ENCODE measurements at regions not wholly inside any gene's neighbourhood (a gene's known extent, or its start where the extent isn't known, plus 50 kb on each side); places are given as distances from the start of the nearest gene placed in this dataset.

DNA sequence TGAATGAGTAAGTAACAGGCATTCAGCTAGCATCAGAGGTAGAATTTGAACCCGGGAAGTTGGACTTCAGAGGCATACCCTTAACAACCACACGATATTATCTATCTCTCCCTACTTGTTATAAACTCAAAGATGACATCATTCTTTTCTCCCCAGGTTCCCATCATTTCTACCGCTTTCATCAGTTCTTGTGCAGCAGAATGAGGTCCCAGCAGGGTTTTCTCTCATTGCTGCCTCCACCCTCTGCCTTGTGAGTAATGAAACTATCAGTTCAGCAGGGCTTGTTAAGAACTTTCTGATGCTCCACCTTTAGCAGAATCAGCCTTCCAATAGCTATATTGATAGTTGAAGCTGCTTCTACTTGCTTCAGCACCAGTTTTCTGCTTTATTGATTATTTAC lies 487.5 kb upstream of the KCNMB2 start:
- Mint-ChIP-seq H3K36me3 (ENCODE audit: low read depth) (no peaks in the 10 kb centered on the region), H3K4me3 (no peak overlapping the region), H3K27ac (no peak overlapping the region), H3K27me3 (ENCODE audit: low read depth) (no peaks in the 10 kb centered on the region), H3K4me1 (peaks cover 2% of the 10 kb centered on the region), H3K9me3 (no peaks in the 10 kb centered on the region)
- TF ChIP-seq, protein P1, sequence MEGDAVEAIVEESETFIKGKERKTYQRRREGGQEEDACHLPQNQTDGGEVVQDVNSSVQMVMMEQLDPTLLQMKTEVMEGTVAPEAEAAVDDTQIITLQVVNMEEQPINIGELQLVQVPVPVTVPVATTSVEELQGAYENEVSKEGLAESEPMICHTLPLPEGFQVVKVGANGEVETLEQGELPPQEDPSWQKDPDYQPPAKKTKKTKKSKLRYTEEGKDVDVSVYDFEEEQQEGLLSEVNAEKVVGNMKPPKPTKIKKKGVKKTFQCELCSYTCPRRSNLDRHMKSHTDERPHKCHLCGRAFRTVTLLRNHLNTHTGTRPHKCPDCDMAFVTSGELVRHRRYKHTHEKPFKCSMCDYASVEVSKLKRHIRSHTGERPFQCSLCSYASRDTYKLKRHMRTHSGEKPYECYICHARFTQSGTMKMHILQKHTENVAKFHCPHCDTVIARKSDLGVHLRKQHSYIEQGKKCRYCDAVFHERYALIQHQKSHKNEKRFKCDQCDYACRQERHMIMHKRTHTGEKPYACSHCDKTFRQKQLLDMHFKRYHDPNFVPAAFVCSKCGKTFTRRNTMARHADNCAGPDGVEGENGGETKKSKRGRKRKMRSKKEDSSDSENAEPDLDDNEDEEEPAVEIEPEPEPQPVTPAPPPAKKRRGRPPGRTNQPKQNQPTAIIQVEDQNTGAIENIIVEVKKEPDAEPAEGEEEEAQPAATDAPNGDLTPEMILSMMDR (IDR thresholded peaks at IDR 0.05; ENCODE audit: unreplicated experiment in 3 of 3) = no peak

DNA sequence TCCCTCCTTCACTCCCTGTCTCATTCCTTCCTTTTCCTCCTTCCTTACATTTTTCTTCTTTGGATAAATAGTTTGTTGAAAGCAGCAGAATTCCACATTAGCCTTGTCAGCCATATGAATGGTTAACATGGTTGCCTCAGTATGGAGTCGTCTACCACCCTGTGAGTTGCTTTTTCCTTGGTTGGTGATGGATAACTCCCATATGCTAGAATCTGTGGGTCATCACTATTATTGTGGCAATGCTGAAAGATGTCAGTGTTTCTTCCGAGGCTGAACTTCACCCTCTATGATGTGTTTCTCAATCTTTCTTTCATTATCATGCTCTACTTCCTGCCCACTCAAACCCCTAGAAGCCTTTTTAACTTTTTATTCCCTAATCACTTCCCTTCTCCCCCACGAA lies 481.8 kb upstream of the KCNMB2 start:
- Mint-ChIP-seq H3K4me1 (peaks cover 37% of the 10 kb centered on the region), H3K4me3 (no peak overlapping the region), H3K27me3 (ENCODE audit: low read depth) (no peaks in the 10 kb centered on the region), H3K27ac (peak overlapping the region; percentile 26 to 62 (median 49)), H3K9me3 (no peaks in the 10 kb centered on the region), H3K36me3 (ENCODE audit: low read depth) (no peaks in the 10 kb centered on the region)
- TF ChIP-seq, protein P1 (IDR thresholded peaks at IDR 0.05; ENCODE audit: unreplicated experiment in 3 of 3) = no peak

DNA sequence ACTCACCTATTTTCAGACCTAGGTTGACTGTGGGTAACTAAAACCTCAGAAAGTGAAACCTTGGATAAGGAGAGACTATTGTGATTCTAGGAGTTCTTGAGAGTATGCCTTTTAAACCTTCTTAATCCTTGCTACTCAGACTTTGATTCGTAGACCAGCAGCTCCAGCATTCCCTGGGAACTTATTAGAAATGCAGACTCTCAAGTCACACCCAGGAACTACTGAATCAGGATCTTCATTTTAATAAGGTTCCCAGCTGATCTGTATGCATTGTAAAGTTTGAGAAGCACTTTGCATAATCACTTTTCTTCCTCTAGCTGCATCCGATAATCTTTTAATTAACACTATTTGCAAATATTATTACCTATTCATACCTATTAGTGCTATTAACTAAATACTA lies 480.3 kb upstream of the KCNMB2 start:
- Mint-ChIP-seq H3K36me3 (ENCODE audit: low read depth) (no peaks in the 10 kb centered on the region), H3K27me3 (ENCODE audit: low read depth) (no peaks in the 10 kb centered on the region), H3K9me3 (no peaks in the 10 kb centered on the region), H3K27ac (no peak overlapping the region), H3K4me1 (peaks cover 37% of the 10 kb centered on the region), H3K4me3 (no peak overlapping the region)
- TF ChIP-seq, protein P1 (IDR thresholded peaks at IDR 0.05; ENCODE audit: unreplicated experiment in 3 of 3) = no peak

DNA sequence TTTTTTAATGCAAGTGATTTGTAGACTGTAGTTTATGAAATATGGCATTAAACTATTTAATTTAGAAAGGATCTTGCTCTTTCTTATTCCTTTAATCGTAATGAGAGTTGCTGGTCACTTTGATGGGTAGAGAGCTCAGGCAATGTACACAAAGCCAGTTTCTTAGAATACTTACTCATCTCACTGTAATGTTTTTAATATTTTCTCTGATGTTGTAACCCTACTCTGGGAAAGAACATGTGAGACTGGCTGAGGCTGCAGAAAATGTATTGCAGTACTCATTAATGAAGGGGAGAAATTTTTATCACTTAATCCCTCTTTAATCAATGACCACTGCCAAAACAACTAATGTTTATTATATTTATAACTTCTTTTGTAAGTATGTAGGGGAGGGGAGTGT lies 479.4 kb upstream of the KCNMB2 start:
- Mint-ChIP-seq H3K27ac (no peak overlapping the region), H3K27me3 (ENCODE audit: low read depth) (no peaks in the 10 kb centered on the region), H3K36me3 (ENCODE audit: low read depth) (no peaks in the 10 kb centered on the region), H3K4me1 (peaks cover 37% of the 10 kb centered on the region), H3K9me3 (no peaks in the 10 kb centered on the region), H3K4me3 (no peak overlapping the region)
- TF ChIP-seq, protein P1 (IDR thresholded peaks at IDR 0.05; ENCODE audit: unreplicated experiment in 3 of 3) = no peak

DNA sequence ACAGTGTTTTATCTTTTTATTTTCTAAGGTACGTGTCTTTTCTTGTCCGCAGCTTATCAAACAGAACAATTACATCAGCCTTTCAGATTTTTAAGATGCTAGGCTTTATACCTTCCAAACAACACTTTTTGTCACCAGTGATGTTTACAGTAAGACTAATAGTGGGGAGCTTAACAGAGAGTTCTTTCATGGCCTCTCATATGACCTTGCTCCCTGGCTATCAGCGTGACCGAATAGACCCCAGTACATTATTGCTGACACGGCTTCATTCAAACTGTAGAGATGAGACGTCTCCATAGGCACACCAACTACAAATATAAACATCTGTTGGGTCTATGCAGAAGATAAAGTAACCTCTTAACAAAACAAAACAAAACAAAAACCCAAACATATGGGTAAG lies 477.6 kb upstream of the KCNMB2 start:
- no peaks in the 10 kb centered on the region for H3K36me3 Mint-ChIP-seq (ENCODE audit: low read depth)
- TF ChIP-seq, protein P1 (IDR thresholded peaks at IDR 0.05; ENCODE audit: unreplicated experiment in 3 of 3) = no peak
- H3K4me3 Mint-ChIP-seq = no peak overlapping the region
- no peaks in the 10 kb centered on the region for H3K27me3 Mint-ChIP-seq (ENCODE audit: low read depth)
- peaks cover 47% of the 10 kb centered on the region for H3K4me1 Mint-ChIP-seq
- no peak overlapping the region for H3K27ac Mint-ChIP-seq
- H3K9me3 Mint-ChIP-seq = no peaks in the 10 kb centered on the region

DNA sequence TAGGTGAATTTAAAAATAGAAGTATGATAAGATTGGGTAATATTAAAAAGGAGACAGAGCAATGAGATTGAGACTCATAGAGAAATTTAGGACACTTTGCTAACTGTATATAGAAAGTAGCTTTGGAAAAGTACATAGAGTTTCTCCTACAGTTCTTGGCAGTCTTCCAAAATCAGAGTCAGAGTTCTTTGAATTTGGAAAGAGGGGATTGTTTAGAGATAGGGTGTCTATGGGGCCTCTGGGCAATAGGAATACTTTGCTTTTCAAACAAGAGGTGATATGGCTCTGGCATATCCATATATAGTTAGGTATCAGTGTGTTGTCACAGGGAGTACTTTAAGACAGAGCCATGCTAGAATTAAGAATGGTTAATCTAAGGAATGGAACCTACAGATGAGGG lies 477.1 kb upstream of the KCNMB2 start:
- peaks cover 42% of the 10 kb centered on the region for H3K4me1 Mint-ChIP-seq
- no peak overlapping the region for H3K4me3 Mint-ChIP-seq
- TF ChIP-seq, protein P1 (IDR thresholded peaks at IDR 0.05; ENCODE audit: unreplicated experiment in 3 of 3) = no peak
- H3K27me3 Mint-ChIP-seq (ENCODE audit: low read depth) = no peaks in the 10 kb centered on the region
- H3K9me3 Mint-ChIP-seq = no peaks in the 10 kb centered on the region
- no peaks in the 10 kb centered on the region for H3K36me3 Mint-ChIP-seq (ENCODE audit: low read depth)
- no peak overlapping the region for H3K27ac Mint-ChIP-seq

Data from nephron (organoid).